Fibroblast of skin of left quadriceps (primary cell): ENCODE measurements at regions not wholly inside any gene's neighbourhood (a gene's known extent, or its start where the extent isn't known, plus 50 kb on each side); places are given as distances from the start of the nearest gene placed in this dataset.

Experiments used
- DNase-seq, 2 experiments: peaks; one replicate each; pipeline ENCODE4 v3.0.0-alpha.2; 2013; ENCODE audit warnings: low read depth in 2 of 2

- DNase-seq = no peak
These were observed 194.0 kb upstream of the NBEA start for GRCh38 chr13:34748073-34748472.

DNA sequence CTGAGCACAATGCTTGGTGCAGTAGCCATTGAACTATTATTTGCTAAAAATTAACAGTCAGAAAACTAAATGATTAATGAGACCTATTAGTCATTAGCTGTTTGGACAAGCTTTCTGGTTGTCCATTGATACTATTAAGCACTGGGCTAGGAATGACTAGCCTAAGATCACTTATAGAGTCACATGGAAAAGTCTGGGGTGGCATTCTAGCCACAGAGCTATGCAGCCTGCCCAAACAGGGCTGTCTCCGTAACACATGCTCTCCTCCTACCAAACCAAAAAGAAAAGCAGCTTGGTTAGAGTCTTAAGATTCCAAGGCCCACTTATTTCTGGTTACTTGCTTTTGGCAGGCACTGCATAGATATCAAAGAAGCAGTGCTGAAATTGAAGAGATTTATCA is 193.5 kb upstream of the NBEA start:
- no peak for DNase-seq

DNA sequence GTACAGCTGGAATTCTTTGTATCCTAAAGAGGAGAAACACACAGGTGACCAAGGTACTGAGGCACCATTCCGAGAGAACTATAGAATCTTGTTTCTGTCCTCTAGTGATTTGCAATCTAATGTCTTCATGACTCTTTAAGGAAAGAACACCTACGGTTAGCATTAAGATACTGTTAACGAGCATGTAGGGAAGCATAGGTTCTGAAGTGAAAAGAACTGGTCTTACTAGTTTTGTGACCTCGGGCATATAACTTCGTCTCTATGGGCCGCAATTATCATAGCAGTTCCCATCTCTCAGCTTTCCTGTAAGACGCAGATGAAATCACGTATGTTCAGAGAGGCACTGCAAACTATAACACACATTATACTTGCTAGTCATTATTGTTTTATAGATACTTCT is 193.0 kb upstream of the NBEA start:
- DNase-seq = no peak

GRCh38 chr13:34750078-34750931 is 191.8 kb upstream of the NBEA start:
- no peak for DNase-seq

GRCh38 chr13:34751044-34751443 is 191.0 kb upstream of the NBEA start:
- DNase-seq = no peak

DNA sequence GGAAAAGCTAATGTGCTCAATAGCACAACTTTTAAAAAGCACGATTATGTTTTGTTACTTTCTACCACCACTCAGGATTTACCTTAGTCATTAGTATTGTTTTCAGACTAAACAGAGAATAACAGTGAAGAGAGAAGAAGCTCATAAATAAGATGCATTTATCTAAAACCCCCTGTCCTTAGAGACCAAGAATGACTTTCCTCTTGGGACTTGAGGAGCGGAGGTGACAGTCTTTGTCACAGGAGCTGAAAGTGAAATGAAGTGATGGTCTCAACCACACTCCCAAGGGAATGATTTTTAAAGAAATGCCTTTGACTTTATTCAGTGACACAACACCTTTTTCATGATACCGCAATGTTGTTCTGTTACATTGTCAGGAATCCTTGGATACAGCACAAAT is 190.6 kb upstream of the NBEA start:
- DNase-seq = no peak

DNA sequence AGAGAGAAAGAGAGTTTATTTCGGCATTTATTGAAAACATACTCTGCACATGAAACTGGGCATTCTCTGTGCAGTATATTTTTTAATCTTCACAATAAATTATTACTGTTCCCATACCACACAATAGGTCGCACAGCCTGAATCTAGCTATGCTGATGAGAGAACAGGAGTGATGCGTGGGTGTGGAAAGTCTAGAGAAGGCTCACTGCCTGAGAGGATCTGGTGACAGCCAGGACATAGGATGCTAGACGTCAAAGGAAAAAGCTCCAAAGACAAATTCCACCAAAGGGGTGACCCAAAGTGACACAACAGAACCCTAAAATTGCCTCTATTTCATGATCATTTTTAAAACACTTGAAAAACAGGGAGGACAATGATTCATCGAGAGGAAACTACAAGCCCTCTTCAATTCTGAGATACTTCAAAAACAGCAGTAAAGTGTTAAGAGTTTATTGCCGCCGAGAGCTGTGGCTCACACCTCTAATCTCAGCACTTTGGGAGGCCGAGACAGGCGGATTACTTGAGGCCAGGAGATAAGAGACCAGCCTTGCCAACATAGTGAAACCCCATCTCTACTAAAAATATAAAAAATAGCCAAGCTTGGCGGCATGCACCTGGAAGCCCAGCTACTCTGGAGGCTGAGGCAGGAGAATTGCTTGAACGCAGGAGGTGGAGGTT is 189.6 kb upstream of the NBEA start:
- no peak for DNase-seq

GRCh38 chr13:34756136-34756535 is 185.9 kb upstream of the NBEA start:
- DNase-seq = no peak

DNA sequence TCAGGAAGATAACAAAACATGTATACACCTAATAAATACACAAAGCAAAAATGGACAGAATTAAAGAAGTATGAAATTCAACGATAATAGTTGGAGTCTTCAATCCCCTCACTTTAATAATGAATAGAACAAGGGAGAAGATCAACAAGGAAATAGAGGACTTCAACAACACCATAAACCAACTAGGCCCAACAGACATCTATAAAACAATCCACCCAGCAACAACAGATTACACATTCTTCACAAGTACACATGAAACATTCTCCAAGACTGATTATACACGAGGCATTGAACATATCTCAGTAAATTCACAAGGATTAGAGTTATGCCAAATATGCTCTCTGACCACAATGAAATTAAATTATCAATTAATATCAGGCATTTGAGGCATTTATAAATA is 185.5 kb upstream of the NBEA start:
- no peak for DNase-seq

- DNase-seq = peak; percentile 21 to 31
These were observed 184.6 kb upstream of the NBEA start for GRCh38 chr13:34757441-34757840.

- DNase-seq = no peak
These were observed 183.4 kb upstream of the NBEA start for GRCh38 chr13:34758628-34759027.

- peak; percentile 25 to 31 for DNase-seq
These were observed 179.8 kb upstream of the NBEA start for GRCh38 chr13:34762312-34762711.

GRCh38 chr13:34764246-34764645 is 177.8 kb upstream of the NBEA start:
- no peak for DNase-seq

GRCh38 chr13:34765446-34766180 is 176.5 kb upstream of the NBEA start:
- DNase-seq = no peak

- DNase-seq = no peak
These were observed 174.3 kb upstream of the NBEA start for GRCh38 chr13:34767778-34768177.

DNA sequence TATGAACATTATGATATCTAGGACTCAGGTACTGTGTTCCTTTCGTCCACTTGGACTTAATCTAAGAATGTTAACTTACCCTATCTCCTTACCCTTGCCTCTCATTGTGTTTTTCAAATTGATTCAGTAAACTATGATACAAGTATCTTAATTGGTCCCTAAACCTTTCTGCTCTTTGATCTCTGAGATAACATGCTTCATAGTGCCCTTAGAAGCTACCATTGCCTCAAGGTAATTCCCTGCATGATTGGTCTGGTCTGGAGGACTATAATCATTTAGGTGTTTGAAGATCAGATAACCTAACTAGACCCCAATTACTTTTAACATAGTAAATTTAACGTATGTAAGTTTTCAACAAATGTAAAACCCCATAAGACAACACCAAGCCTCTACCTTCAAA is 169.9 kb upstream of the NBEA start:
- DNase-seq = no peak

GRCh38 chr13:34772881-34773280 is 169.2 kb upstream of the NBEA start:
- DNase-seq = no peak

DNA sequence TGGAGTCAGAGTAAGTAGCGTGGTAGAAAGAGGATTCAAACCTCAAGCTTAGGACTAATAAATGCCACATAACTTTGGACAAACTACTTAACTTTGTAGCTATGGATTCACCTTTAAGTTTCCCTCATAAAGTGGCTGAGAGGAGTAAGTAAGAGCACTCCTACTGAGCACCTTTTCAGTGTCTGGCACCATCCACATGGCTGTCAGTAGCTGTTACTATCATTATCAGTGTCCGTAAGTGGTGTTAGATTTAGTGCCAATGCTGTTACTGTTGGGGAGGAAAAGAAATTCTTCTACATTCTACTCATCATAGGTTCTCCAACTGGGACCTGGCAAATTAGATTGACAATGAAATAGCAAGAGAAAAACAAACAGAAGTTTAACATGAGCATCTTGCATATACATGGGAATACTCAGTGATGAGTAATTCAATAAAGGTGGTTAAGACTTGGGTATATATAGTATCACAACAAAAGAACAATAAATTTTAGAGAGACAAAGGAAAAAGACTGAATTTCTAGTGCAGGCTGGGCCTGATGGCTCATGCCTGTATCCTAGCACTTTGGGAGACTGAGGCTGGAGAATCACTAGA is 165.6 kb upstream of the NBEA start:
- DNase-seq = no peak

DNA sequence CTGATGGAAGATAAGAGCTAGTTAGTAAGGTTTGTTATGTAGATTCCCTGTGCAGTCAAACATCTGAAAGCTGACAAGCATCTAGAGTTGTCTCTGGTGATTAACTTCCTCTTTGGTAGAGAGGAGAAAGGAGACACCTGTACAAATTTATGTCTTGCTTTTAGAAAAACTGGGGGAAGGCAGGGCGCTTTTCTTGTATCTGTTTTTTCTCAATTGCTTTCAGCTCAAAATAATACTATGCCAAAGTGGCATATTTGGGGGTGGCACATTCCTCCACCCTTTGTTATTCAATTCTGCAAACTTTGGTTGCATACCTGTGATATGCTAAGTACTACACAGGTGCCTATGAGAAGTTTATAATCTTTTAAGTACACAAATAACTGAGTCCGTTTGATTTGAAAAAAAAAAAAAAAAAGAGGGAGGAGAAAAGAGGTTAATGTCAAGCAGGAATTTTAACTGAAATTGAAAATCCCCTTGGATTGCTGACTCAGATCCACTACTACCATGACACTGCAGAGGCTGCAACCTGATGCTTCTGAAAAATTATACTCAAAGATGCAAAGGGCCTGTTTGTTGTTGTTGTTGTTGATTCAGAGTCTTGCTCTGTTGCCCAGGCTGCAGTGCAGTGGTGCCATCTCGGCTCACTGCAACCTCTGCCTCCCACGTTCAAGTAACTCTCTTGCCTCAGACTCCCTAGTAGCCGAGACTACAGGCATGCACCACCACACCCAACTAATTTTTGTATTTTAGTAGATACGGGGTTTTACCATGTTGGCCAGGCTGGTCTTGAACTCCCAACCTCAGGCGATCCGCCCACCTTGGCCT is 164.8 kb upstream of the NBEA start:
- DNase-seq = no peak

DNA sequence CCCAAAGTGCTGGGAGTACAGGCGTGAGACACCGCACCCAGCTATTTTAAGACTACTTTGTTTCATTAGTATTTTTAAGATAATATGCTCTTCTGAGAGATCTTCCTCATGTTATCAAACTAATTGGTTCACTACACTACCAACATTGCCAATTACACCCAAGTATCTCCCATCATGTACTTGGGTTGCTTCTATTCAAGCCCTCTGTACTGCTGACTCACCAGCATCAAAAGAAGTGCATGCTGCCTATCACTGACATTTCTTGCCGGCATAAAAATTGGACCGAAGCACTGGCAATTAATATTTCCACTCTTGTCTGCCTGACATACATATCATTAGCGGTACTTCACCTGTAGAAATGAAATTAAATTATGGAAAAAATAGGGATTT is 164.2 kb upstream of the NBEA start:
- no peak for DNase-seq

- no peak for DNase-seq
These were observed 162.9 kb upstream of the NBEA start for GRCh38 chr13:34779171-34779570.
